Suprapubic skin (tissue), 4 donors: ENCODE measurements at regions not wholly inside any gene's neighbourhood (a gene's known extent, or its start where the extent isn't known, plus 50 kb on each side); places are given as distances from the start of the nearest gene placed in this dataset.

Experiments used
- DNase-seq, 2 donors: peaks; one replicate each; pipeline ENCODE4 v3.0.0-alpha.2; 2019; ENCODE audit warnings: low spot score in 2 of 2
- H3K27ac ChIP-seq: fragments of 200-600 bp; sonication (generic); one replicate; pipeline ENCODE4 v1.5.1; 2019
- H3K27me3 ChIP-seq: fragments of 200-600 bp; sonication (generic); one replicate; pipeline ENCODE4 v1.5.1; 2019
- H3K36me3 ChIP-seq: fragments of 200-600 bp; sonication (generic); one replicate; pipeline ENCODE4 v1.5.1; 2019
- H3K4me1 ChIP-seq: fragments of 200-600 bp; sonication (generic); one replicate; pipeline ENCODE4 v1.5.1; 2019
- H3K4me3 ChIP-seq: fragments of 200-600 bp; sonication (generic); one replicate; pipeline ENCODE4 v1.5.1; 2019; ENCODE audit warnings: mild to moderate bottlenecking
- H3K9me3 ChIP-seq: fragments of 200-600 bp; sonication (generic); one replicate; pipeline ENCODE4 v1.5.1; 2019
- CTCF ChIP-seq, 2 donors: fragments of 200-600 bp in 1 of 2; fragments of 450-650 bp in 1 of 2; sonication (generic) in 1 of 2; IDR thresholded peaks; one replicate each; pipeline ENCODE4 v1.5.1; 2016 to 2019; ENCODE audit warnings: antibody characterized with exemption in 2 of 2, mild to moderate bottlenecking in 1 of 2, moderate library complexity in 1 of 2
- EP300 ChIP-seq: sonication (generic); formaldehyde crosslinking; IDR thresholded peaks from one replicate; pipeline ENCODE4 v1.6.1; 2017; ENCODE audit warnings: antibody characterized with exemption
- POLR2A ChIP-seq, 2 donors: fragments of 450-650 bp; IDR thresholded peaks; one replicate each; pipeline ENCODE4 v1.6.1; 2017; ENCODE audit warnings: antibody characterized with exemption in 2 of 2, mild to moderate bottlenecking in 2 of 2, moderate library complexity in 2 of 2
- POLR2AphosphoS5 ChIP-seq, 3 donors: sonication (generic); formaldehyde crosslinking; IDR thresholded peaks; one replicate each; pipeline ENCODE4 v1.6.1; 2017; ENCODE audit warnings: antibody characterized with exemption in 3 of 3
- WGBS: methylation state at CpG from one replicate; pipeline ENCODE4 v1.1.5; 2018; 5-methylcytosine and 5-hydroxymethylcytosine counted together

GRCh38 chr7:52669031-52669430 lies 366.4 kb upstream of the POM121L12 start:
- TF ChIP-seq POLR2A (IDR thresholded peaks at IDR 0.05) (no peak), CTCF (IDR thresholded peaks at IDR 0.05) (no peak), EP300 (no peak), POLR2AphosphoS5 (IDR thresholded peaks at IDR 0.05) (no peak)
- H3K4me3 ChIP-seq = no peak overlapping the region
- 97% methylated on average over 21 of the region's 21 CpGs for WGBS
- DNase-seq = no peak
- H3K4me1 ChIP-seq = no peaks in the 10 kb centered on the region
- no peak overlapping the region for H3K27ac ChIP-seq
- H3K27me3 ChIP-seq = no peaks in the 10 kb centered on the region
- H3K36me3 ChIP-seq = no peaks in the 10 kb centered on the region
- peaks cover 3% of the 10 kb centered on the region for H3K9me3 ChIP-seq

GRCh38 chr7:52668435-52668834 lies 367.0 kb upstream of the POM121L12 start:
- H3K4me3 ChIP-seq = no peak overlapping the region
- no peaks in the 10 kb centered on the region for H3K4me1 ChIP-seq
- H3K27ac ChIP-seq = no peak overlapping the region
- no peaks in the 10 kb centered on the region for H3K27me3 ChIP-seq
- 91% methylated on average over 17 of the region's 17 CpGs for WGBS
- H3K9me3 ChIP-seq = peaks cover 3% of the 10 kb centered on the region
- no peaks in the 10 kb centered on the region for H3K36me3 ChIP-seq
- no peak for TF ChIP-seq POLR2AphosphoS5 (IDR thresholded peaks at IDR 0.05)
- no peak for TF ChIP-seq POLR2A (IDR thresholded peaks at IDR 0.05)
- no peak for TF ChIP-seq CTCF (IDR thresholded peaks at IDR 0.05)
- TF ChIP-seq EP300 = no peak
- DNase-seq = no peak

GRCh38 chr7:52659178-52659577 lies 376.3 kb upstream of the POM121L12 start:
- Histone ChIP-seq H3K36me3 (no peaks in the 10 kb centered on the region), H3K27ac (no peak overlapping the region), H3K27me3 (no peaks in the 10 kb centered on the region), H3K9me3 (no peaks in the 10 kb centered on the region), H3K4me1 (no peaks in the 10 kb centered on the region), H3K4me3 (no peak overlapping the region)
- DNase-seq = no peak
- WGBS = 60% methylated on average over 3 of the region's 3 CpGs
- TF ChIP-seq POLR2A (IDR thresholded peaks at IDR 0.05) (no peak), EP300 (no peak), POLR2AphosphoS5 (IDR thresholded peaks at IDR 0.05) (no peak), CTCF (IDR thresholded peaks at IDR 0.05) (no peak)

- no peak for DNase-seq
- Histone ChIP-seq H3K4me1 (no peaks in the 10 kb centered on the region), H3K27ac (no peak overlapping the region), H3K36me3 (no peaks in the 10 kb centered on the region), H3K27me3 (no peaks in the 10 kb centered on the region), H3K9me3 (no peaks in the 10 kb centered on the region), H3K4me3 (no peak overlapping the region)
- WGBS = 68% methylated on average over 3 of the region's 3 CpGs
- TF ChIP-seq EP300 (no peak), POLR2AphosphoS5 (IDR thresholded peaks at IDR 0.05) (no peak), POLR2A (IDR thresholded peaks at IDR 0.05) (no peak), CTCF (IDR thresholded peaks at IDR 0.05) (no peak)
Measured at GRCh38 chr7:52656098-52656497, 379.3 kb upstream of the POM121L12 start.

GRCh38 chr7:52652621-52653020 lies 382.8 kb upstream of the POM121L12 start:
- TF ChIP-seq POLR2A (IDR thresholded peaks at IDR 0.05) (no peak), EP300 (no peak), POLR2AphosphoS5 (IDR thresholded peaks at IDR 0.05) (no peak), CTCF (IDR thresholded peaks at IDR 0.05) (no peak)
- H3K4me3 ChIP-seq = no peak overlapping the region
- WGBS = 67% methylated on average over 1 of the region's 1 CpG
- H3K27me3 ChIP-seq = no peaks in the 10 kb centered on the region
- DNase-seq = no peak
- no peaks in the 10 kb centered on the region for H3K9me3 ChIP-seq
- H3K27ac ChIP-seq = no peak overlapping the region
- no peaks in the 10 kb centered on the region for H3K4me1 ChIP-seq
- H3K36me3 ChIP-seq = no peaks in the 10 kb centered on the region
